A549 (cell line): ENCODE measurements at regions not wholly inside any gene's neighbourhood (a gene's known extent, or its start where the extent isn't known, plus 50 kb on each side); places are given as distances from the start of the nearest gene placed in this dataset.

Experiments
- BHLHE40 ChIP-seq: IDR thresholded peaks from 2 replicates; pipeline ENCODE4 v1.6.1; 2012; ENCODE audit warnings: low read depth, low read length, inconsistent platforms
- CEBPB ChIP-seq, 2 experiments: fragments of >200 bp in 1 of 2; sonication (Bioruptor Twin) in 1 of 2; formaldehyde crosslinking in 1 of 2; IDR thresholded peaks; 2 replicates each; pipeline ENCODE4 v1.6.1; 2012 to 2016
- CTCF ChIP-seq: fragments of >200 bp; sonication (Bioruptor Twin); formaldehyde crosslinking; IDR thresholded peaks from 3 replicates; pipeline ENCODE4 v1.5.1; 2016
- JUN ChIP-seq, 2 experiments: fragments of >200 bp; sonication (Bioruptor Twin); formaldehyde crosslinking; IDR thresholded peaks; 2 replicates in 1 of 2; 3 replicates in 1 of 2; pipeline ENCODE4 v1.6.1; 2016 to 2017
- MAZ ChIP-seq: fragments of 150-350 bp; IDR thresholded peaks from 2 replicates; pipeline ENCODE4 v1.6.1; 2014; ENCODE audit warnings: antibody characterized with exemption, low read depth, low read length, borderline replicate concordance
- NR3C1 ChIP-seq: fragments of >200 bp; sonication (Bioruptor Twin); formaldehyde crosslinking; IDR thresholded peaks from 3 replicates; pipeline ENCODE4 v1.6.1; 2017
- POLR2A ChIP-seq: IDR thresholded peaks from 2 replicates; pipeline ENCODE4 v1.6.1; 2012; ENCODE audit warnings: mild to moderate bottlenecking, low read length
- RAD21 ChIP-seq, 2 experiments: fragments of >200 bp in 1 of 2; sonication (Bioruptor Twin) in 1 of 2; formaldehyde crosslinking in 1 of 2; IDR thresholded peaks in 1 of 2; conservative IDR thresholded peaks in 1 of 2; 2 replicates in 1 of 2; 3 replicates in 1 of 2; pipeline ENCODE4 v1.6.1; 2012 to 2018; ENCODE audit warnings: inconsistent platforms in 1 of 2
- RFX5 ChIP-seq: fragments of 450-650 bp; IDR thresholded peaks from 2 replicates; pipeline ENCODE4 v1.7.1; 2014; ENCODE audit warnings: antibody characterized with exemption, mild to moderate bottlenecking, moderate library complexity
- USF2 ChIP-seq: fragments of 450-650 bp; IDR thresholded peaks from 2 replicates; pipeline ENCODE4 v1.6.1; 2014; ENCODE audit warnings: antibody characterized with exemption
- ZNF302 ChIP-seq: fragments of 250-450 bp; sonication (Bioruptor Pico); IDR thresholded peaks from 2 replicates; pipeline ENCODE4 v1.9.0; 2021; ENCODE audit warnings: inconsistent platforms, mild to moderate bottlenecking, moderate library complexity

- TF ChIP-seq ZNF302 (no peak), RAD21 (conservative IDR thresholded peaks at IDR 0.05 in 1 of 2, IDR thresholded peaks at IDR 0.05 in 1 of 2) (no peak), CTCF (no peak), POLR2A (no peak), RFX5 (no peak), CEBPB (IDR thresholded peaks at IDR 0.05) (no peak), BHLHE40 (no peak), MAZ (no peak), USF2 (no peak), JUN (IDR thresholded peaks at IDR 0.05) (no peak), NR3C1 (no peak)
Observed at GRCh38 chr18:39770399-39770798, 2184.6 kb upstream of the PIK3C3 start.
